Forelimb muscle (tissue), 1 donor: ENCODE measurements at regions not wholly inside any gene's neighbourhood (a gene's known extent, or its start where the extent isn't known, plus 50 kb on each side); places are given as distances from the start of the nearest gene placed in this dataset.

ENCODE experiments used
- DNase-seq: peaks from one replicate; pipeline ENCODE4 v3.0.0-alpha.2; 2013; ENCODE audit warnings: low read depth

DNA sequence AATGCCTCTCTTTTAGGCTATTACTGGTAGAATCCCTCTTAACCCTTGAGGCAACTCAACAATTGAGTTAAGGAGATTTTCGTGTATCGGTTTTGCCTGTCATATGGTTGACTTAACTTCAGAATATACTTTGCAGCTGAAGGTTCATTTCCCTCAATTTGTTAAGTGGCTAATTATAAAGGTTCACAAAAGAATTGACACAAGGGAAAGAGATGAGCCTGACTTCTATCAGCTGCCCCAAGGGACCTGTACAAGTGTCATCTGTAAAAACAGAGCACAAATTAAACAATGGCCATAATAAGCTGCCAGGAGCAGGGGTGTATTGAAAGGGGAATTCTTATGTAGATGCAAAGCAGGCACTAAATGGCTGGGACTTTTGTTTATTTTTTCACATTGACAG is 334.8 kb upstream of the OBI1 start:
- no peak for DNase-seq

DNA sequence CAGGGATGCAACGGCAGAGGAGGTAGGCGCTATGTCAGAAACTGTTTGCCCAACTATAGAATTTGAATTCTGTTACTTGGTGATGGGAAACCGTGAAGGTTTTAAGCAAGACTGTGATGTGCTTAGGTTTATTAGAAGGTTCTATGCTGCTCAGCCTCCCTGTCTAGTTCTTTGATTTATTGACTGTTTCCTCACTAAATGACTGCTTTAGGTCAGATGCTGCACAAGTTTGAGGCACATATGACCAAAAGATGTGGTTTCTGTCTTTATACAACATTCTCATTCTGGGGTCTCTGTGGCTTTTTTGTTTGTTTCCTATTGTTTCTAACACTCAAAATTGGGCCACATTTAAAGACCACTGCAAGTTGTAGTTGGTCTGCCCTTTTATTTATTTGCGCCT is 323.0 kb upstream of the OBI1 start:
- no peak for DNase-seq

DNA sequence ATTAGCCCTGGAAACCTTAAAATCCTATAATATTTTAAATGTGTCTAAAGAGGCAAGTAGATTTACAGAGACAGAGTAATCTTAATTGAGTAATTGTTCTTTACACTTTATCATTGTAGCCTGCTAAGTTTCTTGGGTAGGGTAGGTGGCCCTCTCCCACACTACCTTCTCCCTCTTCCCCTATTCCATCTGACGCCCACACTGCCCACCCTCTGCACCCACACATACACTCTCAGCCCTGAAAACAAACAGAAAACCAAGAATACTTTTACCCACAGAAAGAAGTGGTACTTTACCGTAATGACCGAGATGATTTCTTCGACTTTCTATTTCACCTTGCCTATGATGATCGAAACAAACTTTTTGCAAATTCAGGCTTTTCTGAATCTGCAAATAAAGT is 320.4 kb upstream of the OBI1 start:
- no peak for DNase-seq

DNA sequence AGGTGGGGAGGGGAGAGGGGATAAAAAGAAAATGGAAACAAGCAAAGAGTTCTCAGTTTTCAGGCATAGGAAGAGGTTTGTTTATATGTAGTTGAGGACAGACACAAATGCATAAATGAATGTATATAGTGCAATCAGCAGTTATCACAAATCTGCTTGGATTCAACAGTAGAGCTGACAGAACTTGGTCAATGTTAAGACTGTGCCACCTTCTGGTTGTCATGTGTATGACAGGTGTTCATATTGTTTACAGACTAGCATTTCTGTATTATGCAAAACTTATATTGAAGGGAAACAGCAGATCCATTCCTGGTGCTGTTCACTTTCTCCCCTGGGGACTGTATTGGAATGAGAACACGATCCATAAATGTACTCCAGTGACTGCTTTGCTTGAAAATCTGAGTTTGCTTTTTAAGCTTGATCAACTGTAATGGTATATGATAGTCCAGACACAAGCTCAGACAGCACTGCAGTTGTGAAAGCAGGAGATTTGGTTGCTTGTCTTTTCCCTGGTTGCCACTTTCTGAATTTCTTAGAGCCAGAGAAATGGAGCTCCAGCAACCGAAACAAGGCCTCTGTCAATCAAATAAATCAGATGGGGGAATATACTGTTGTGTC is 319.5 kb upstream of the OBI1 start:
- peak; percentile 47 for DNase-seq

DNA sequence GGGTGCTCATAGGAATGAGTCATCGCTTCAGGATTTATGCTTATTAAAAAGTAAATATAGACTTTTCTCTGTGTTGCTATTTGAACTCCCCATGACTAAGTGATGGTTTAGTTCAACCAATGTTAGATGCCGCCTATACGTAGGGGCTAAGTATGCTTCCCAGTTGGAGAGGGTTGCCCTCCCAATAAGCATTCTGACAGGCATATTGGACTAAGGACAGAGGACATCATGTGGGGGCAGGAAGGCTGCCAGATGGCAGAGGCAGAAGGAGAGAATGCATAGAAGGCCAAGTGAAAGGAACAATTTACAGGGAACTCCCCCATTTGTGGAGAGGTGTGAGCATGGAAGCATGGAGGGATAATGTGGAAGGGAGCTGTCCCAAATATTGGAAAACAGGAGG is 318.4 kb upstream of the OBI1 start:
- no peak for DNase-seq

DNA sequence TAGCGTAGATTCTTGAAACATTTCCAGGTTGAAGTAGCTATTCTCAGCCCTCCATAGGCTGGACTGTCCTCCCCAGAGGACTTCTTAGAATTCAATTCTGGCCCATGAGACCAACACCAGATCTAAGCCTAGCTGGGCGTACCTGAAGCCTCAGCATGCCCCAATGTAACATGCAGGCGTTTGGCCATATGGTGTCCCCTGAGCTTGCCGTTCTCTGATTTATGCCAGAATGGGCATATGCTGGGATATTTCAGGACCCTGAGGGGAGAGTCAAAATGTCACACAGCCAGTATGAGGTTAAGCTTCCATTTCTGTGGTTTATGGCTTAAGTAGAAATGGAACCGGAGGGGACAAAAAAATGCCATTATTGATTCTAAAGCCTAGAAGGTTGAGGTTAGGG is 317.7 kb upstream of the OBI1 start:
- no peak for DNase-seq

DNA sequence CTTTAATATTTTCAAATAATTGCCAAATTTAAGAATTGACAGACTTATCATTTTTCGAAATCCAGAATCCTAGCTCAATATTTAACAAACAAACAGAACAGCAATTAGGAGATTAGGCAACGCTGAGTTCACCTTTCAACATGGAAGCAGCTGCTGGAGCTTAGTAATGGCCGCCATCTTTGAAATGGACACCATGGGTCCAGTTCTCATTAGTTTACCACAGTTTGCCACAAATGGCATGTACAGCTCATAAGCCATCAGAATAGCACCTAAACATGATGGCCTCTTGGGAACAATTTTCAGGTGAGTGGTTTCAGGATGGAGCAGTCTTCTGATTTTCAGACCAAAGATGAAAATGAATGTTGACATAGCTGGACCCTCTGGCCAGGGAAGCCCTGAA is 313.6 kb upstream of the OBI1 start:
- no peak for DNase-seq

DNA sequence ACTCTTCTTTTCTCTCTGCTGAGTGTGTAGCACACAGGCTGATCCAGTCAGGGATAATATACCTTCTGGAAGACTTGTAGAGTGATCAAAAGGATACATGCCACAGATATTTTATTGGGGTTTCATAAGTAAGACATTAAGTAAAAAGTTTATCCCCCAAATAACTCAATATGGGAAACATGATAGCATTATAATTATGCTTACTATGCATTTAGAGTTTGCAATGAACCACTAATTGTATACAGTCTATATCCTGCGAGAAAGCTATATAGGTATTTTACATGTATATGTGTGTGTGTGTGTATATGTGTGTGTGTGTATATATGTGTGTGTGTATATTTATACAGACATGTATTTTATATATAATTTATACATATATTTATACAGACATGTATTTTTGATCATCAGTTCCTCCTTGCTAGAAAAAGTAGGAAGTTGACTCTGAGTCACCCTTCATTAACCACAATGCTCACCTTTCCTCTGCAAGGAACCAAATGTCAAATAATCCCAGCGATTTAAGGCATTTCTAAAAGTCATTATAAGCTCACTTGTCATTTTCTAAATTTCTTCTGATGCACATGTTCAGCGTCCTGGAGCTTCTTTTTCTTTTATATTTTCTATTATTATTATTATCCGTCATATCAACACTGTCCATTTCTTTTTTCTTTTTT is 312.5 kb upstream of the OBI1 start:
- DNase-seq, result no peak

DNA sequence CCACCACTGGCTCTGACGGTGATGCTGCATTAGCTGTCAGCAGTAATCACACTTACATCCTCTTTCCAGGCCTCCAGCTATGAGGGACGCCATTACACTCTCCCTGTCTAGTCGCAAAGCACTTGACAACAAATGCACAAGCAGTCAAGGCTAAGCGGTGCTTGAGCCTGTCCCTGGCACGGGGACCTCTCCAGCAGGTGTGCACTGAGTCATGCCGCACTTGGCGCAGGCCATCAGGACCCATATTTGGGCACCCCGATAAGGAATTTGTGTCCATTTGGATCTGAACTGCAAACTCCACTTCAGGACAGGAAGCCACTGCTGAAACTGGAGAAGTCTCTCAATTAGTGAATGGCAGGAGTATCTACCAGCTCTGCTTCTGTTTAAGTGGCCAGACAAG is 301.9 kb upstream of the OBI1 start:
- no peak for DNase-seq

DNA sequence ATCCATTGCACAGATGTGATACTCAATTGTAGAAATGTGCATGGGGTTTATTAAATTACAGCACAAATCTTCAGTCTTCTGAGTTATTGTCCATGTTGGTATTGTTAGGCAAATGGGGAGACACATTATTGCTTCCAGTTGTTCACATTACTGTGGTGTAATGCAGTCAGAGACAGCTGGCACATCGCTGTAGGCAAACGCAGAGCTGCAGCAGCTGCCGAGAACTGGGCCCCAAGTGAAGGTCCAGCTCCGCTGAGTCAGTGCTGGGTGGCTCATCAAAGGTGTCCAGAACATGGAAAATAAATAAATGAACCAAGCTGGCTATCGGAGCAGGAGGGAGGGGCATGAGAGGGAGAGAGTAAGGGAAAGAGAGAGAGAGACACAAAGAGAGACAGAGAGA is 299.1 kb upstream of the OBI1 start:
- DNase-seq, result no peak

DNA sequence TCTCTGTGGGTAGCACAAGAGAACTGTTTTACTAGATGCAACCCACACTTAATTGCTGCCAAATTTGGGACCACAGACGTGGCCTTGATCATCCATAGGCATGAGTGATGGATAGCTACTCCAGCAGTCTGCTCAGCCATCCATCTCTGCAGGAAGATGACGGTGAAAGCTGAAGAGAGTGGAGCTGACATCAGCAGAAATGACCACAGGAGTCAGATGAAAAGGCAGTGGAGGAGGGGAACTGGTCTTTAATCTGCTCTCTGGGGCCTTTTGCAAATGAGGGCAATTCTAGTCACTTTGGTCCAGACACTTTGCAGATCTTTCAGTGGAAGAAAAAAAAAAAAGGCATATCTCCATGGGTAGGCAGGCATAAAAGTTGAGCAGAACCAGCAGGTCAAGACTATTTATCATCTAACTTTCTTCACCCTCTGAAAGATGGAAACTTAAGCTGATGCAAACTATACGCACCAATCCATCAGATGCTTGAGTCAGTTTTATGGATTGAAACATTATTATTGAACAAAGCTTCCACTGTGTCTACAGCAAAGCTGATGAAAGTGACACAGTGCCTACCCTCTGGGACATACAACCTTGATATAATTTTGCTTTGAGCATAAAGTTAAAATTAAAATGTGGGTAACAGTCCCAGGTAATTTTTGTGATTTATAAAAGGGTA is 281.6 kb upstream of the OBI1 start:
- no peak for DNase-seq

DNA sequence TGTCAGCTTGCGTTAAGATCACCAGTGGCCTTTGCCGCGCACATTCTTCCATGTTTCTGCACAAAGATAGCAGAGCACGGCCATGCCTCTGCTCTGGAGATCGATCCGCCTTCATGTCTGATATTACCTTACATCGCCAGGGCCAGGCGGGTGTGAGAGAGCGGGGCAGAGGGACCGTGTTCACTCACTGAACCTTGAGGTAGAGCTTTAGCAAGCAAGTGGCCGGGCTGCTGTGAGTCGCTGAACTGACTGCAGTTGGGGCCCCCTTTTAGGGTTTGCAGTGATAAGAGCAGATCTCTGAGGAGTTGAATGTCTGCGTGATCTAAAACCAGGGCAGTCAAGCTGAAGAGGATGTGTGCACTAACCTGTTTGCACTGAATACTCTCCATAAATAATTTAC is 275.4 kb upstream of the OBI1 start:
- no peak for DNase-seq

DNA sequence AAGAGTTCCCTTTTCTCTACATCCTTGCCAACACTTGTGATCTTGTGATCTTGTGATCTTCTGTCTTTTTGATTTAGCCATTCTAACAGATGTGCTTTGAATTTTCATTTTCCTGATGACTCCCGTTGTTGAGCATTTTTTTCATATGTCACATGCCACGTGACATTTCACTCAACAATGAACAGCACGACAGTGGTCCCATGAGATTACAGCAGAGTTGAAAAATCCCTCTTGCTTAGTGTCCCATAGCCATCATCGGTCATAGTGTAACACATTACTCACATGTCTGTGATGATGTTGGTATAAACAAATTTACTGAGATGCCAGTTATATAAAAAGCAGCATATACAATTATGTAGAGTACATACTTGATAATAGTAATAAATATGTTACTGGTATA is 256.1 kb upstream of the OBI1 start:
- DNase-seq, result no peak

DNA sequence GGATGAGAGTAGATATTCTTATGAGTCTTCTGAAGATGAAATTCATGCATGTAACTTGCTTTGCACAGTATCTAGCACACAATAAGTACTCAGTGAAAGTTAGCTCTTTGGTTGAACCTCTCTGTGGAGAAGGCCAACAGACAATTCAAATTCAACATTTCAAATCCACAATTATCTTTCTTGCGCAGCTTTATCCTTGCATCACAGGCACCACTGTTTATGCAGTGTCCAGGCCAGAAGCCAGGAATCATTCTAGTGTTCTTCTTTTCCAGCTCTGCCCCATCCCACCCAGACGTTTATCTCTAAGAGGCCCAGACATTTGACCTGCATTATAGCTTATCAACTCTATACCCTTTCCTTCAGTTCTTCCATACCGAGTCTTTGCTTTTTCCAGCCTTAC is 254.7 kb upstream of the OBI1 start:
- DNase-seq, result no peak

DNA sequence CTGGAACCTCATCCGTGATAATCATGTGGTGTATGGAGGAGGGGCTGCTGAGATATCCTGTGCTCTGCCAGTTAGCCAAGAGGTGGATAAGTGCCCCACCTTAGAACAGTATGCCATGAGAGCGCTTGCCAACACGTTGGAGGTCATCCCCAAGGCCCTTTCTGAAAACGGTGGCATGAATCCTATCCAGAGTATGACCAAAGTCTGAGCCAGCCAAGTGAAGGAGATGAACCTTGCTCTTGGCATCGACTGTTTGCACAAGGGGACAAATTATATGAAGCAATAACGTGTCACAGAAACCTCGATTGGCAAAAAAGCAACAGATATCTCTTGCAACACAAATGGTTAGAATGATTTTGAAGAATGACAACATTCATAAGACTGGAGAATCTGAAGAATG is 251.2 kb upstream of the OBI1 start:
- DNase-seq, result no peak

DNA sequence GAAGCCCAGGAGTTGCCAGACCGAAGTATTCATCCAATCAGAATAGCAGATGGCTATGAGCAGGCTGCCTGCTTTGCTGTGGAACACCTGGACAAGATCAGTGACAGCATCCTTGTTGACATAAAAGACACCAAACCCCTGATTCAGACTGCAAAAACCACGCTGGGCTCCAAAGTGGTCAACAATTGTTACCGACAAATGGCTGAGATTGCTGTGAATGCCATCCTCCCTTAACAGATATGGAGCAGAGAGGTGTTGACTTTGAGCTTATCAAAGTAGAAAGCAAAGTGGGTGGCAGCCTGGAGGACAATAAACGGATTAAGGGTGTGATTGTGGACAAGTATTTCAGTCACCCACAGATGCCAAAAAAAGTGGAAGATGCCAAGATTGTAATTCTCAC is 250.3 kb upstream of the OBI1 start:
- DNase-seq, result no peak

DNA sequence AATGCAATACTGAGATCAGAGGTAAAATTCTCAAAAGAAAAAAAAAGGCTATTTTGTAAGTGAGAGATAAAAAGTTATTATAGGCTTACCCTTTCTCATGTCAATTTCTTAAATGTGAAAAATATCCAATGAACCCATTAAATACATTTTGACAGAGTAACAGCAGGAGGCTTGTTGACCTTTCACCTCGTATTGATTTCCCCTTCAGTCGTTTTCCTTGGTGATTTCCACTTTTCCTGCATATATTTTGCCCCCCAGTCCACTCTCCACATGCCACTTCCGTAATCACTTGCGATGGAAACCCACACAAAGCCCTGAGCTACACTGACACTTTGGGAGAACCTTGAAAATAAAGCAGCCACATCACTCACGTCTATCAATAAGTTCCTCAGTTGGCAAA is 248.1 kb upstream of the OBI1 start:
- no peak for DNase-seq

DNA sequence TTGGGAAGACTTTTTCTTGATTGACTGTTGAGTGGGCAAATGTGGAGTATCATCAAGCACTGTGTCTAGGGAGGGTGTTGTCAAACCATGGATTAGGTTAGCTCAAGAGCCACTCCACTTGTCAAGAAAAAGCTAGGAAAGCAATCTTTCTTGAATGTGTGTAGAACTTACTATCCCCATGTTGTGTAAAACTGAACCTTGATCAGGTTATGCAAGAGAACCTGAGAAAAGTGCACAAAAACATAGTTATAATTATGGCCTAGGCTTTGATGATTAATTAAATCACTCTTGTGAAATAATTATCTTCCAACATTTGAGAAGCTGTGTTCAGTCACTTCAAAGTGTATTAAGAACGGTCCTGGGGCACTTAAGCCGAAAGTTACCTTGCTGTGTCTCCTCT is 238.2 kb upstream of the OBI1 start:
- DNase-seq, result no peak

DNA sequence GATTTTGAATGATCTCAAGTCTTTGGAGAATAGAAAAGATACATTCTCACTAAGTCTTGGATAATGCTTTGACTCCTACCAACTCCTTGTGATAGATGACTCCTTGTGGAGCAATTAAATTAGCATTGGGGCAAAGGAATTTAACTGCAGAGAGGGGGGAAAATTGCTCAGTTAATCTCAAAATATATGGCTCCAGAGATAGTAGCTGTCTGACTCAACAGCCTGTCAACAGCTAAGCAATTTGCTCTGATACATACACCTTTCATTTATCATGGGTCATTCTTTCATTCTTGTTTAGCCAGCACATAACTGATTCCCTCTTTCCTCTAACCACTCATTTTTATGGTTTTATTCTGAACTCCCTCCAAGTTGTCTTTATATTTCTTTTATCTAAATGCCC is 225.6 kb upstream of the OBI1 start:
- DNase-seq, result no peak

DNA sequence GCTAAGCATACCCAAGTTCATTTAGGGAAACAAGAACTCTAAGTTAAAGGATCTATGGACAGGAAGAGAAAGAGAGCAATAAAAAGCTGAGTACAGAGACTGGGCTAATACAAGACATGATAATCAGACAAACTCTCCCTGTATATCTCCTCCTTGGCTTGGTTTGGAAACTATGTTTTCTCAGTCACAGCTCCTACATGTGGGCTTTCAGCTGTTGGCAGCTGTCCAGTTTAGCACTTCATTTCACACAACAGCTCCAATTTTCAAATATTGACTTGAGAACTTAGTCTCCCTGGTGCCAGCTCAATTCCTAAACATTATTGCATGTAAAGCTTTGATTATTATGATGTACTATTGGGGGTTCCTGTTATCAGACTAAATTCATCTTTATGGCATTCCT is 222.8 kb upstream of the OBI1 start:
- no peak for DNase-seq

DNA sequence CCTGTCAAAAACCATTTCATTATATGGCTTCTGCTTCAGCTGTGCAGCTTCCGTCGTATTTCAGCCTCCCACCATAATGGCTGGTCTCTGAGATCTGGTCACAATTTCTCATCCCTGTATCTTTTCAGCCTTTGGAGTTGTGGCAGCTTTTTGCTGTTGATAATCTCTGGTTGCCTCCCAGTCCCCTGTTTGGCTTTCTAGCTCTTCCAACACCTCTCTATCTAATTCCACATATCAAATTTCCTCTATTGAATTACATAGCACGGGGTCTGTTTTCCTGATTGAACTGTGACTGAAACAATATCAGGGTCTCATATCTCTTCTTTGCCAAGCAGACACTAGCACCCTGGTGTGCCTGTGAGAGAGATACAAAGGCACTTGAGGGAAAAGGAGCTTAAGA is 222.1 kb upstream of the OBI1 start:
- DNase-seq, result no peak

DNA sequence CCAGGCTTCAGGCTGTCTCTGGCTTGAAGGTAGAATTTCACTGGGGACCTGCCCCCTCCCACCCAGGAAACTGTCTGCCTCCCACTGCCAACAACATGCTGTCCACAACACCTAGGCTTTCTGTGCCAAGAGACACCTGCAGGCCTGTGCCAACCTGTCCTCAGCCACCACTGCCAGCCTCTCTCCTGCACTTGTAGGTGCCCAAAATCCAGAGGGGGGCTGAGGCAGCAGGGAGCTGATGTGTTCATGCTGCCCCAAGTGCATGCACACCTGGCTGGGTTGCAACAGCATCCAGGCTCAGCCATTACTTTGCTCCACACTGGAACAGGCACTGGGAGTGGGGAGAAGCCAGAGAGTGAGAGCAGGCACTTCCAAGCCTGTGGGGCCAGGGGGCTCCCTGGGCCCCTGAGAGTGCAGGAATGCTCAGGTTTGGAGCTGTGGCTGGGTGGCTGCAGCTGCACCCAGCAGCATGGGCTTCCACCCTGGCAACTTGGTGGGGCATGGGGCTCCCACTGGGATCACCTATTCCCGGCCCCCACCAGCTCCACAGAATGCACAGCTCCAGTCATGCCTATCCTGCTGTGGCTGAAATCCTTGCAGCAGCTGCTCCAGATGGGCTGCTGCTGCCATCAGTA is 218.1 kb upstream of the OBI1 start:
- no peak for DNase-seq
